HepG2 (cell line): ENCODE measurements at regions not wholly inside any gene's neighbourhood (a gene's known extent, or its start where the extent isn't known, plus 50 kb on each side); places are given as distances from the start of the nearest gene placed in this dataset.

Experiments
- ATAC-seq: fragments of 200-7000 bp; cut with Tn5 transposase; 3 replicates; pipeline ENCODE4 v1.9.1; 2020; ENCODE audit warnings: mild to moderate bottlenecking, moderate library complexity
- BruUV-seq: library from RNA; stranded (reverse); fragments of 400-500 nt; replicated peaks from 2 replicates; lab custom pipeline; 2021; lab: Mats Ljungman, UMichigan
- CTCF ChIA-PET: fragments of 300-600 bp; formaldehyde crosslinking; extraction: SDS; loops from one replicate; lab custom pipeline; 2021; ENCODE audit warnings: low total read pairs, inconsistent platforms, low intra/inter-chr PET ratio; lab: Yijun Ruan, JAX
- POLR2A ChIA-PET: fragments of 350-600 bp; sonication (Branson Sonifier 250); formaldehyde crosslinking; loops from one replicate; lab custom pipeline; 2020; ENCODE audit warnings: antibody characterized with exemption, inconsistent platforms; lab: Yijun Ruan, JAX
- DNase-seq: peaks from one replicate; pipeline ENCODE4 v3.0.0-alpha.2; 2015; ENCODE audit warnings: low spot score
- FAIRE-seq: peaks from 3 replicates; lab custom pipeline; 2011; peaks lifted over from hg19 to GRCh38; lab: Jason Lieb, UNC
- H2AFZ ChIP-seq: one replicate; pipeline ENCODE4 v1.6.1; 2011; ENCODE audit warnings: low read length, inconsistent platforms
- H3K27ac ChIP-seq: fragments of 300-600 bp; 3 replicates; pipeline ENCODE4 v1.8.0; 2011; ENCODE audit warnings: mixed run types, mild to moderate bottlenecking, mixed read lengths, low read length, inconsistent platforms; ENCODE audit not compliant: insufficient read depth; ENCODE audit errors: extremely low read length
- H3K27me3 ChIP-seq, 2 experiments: fragments of 200-600 bp in 1 of 2; 2 replicates in 1 of 2; 3 replicates in 1 of 2; pipeline versions ENCODE4 v1.6.0 to v1.8.0; 2011; ENCODE audit warnings: low read length in 2 of 2, mild to moderate bottlenecking in 2 of 2, moderate library complexity in 2 of 2, inconsistent platforms in 1 of 2; ENCODE audit not compliant: insufficient read depth in 2 of 2, control insufficient read depth in 1 of 2
- H3K36me3 ChIP-seq, 2 experiments: fragments of 200-600 bp in 1 of 2; replicated peaks in 1 of 2; 2 replicates in 1 of 2; 3 replicates in 1 of 2; pipeline versions ENCODE4 v1.5.1 to v1.8.0; 2011; ENCODE audit warnings: low read length in 2 of 2, inconsistent platforms in 1 of 2; ENCODE audit not compliant: insufficient read depth in 2 of 2, control insufficient read depth in 1 of 2
- H3K4me1 ChIP-seq: 2 replicates; pipeline ENCODE4 v1.5.1; 2012; ENCODE audit warnings: low read length, inconsistent platforms; ENCODE audit not compliant: insufficient read depth
- H3K4me2 ChIP-seq: 2 replicates; pipeline ENCODE4 v1.6.0; 2011; ENCODE audit warnings: low read depth, low read length, inconsistent platforms
- H3K4me3 ChIP-seq, 3 experiments: fragments of 200-600 bp in 1 of 3; sonication (generic), shearing (Covaris generic) in 1 of 3; replicated peaks in 1 of 3; 2 replicates each; pipeline ENCODE4 v1.5.1; 2011 to 2016; ENCODE audit warnings: low read length in 3 of 3, inconsistent platforms in 2 of 3, low read depth in 2 of 3, mild to moderate bottlenecking in 2 of 3, control low read depth in 1 of 3, mixed read lengths in 1 of 3; ENCODE audit not compliant: insufficient read depth in 1 of 3
- H3K79me2 ChIP-seq: one replicate; pipeline ENCODE4 v1.6.1; 2011; ENCODE audit warnings: low read length, inconsistent platforms; ENCODE audit not compliant: insufficient read depth
- H3K9ac ChIP-seq: 2 replicates; pipeline ENCODE4 v1.6.0; 2011; ENCODE audit warnings: mild to moderate bottlenecking, low read depth, low read length, inconsistent platforms; ENCODE audit not compliant: insufficient read depth
- H3K9me3 ChIP-seq: 2 replicates; pipeline ENCODE4 v1.5.1; 2012; ENCODE audit warnings: mild to moderate bottlenecking, low read length
- H4K20me1 ChIP-seq: 2 replicates; pipeline ENCODE4 v1.6.0; 2011; ENCODE audit warnings: inconsistent platforms, mild to moderate bottlenecking, low read length, moderate library complexity; ENCODE audit not compliant: insufficient read depth
- CHD4 ChIP-seq: fragments of 200-600 bp; sonication (generic); IDR thresholded peaks from 2 replicates; pipeline ENCODE4 v1.7.0; 2017; ENCODE audit warnings: mild to moderate bottlenecking, low read length, borderline replicate concordance
- CSRNP1 ChIP-seq: sonication (generic); formaldehyde crosslinking; IDR thresholded peaks from 2 replicates; pipeline ENCODE4 v1.8.1; 2023; ENCODE audit warnings: mild to moderate bottlenecking, missing genetic modification reagents
- DPF2 ChIP-seq: sonication (generic); formaldehyde crosslinking; IDR thresholded peaks from 2 replicates; pipeline ENCODE4 v1.4.0; 2020; ENCODE audit warnings: mild to moderate bottlenecking, low read depth, missing genetic modification reagents, borderline replicate concordance
- EZH2 ChIP-seq: conservative IDR thresholded peaks from 2 replicates; pipeline ENCODE4 v1.6.1; 2012; ENCODE audit warnings: mild to moderate bottlenecking, low read depth, low read length, moderate library complexity
- FOXO4 ChIP-seq: sonication (generic); formaldehyde crosslinking; conservative IDR thresholded peaks from 2 replicates; pipeline ENCODE4 v1.8.1; 2023; ENCODE audit warnings: missing genetic modification reagents
- HOMEZ ChIP-seq: IDR thresholded peaks from 2 replicates; pipeline ENCODE4 v1.6.1; 2016; ENCODE audit warnings: low read depth
- MAFG ChIP-seq: sonication (generic); formaldehyde crosslinking; IDR thresholded peaks from 2 replicates; pipeline ENCODE4 v1.5.1; 2020; ENCODE audit warnings: mild to moderate bottlenecking, missing genetic modification reagents
- PHF5A ChIP-seq: IDR thresholded peaks from one replicate; pipeline ENCODE4 v1.6.1; 2018; ENCODE audit warnings: low read depth, missing genetic modification reagents; ENCODE audit not compliant: unreplicated experiment
- ZNF329 ChIP-seq: sonication (generic); formaldehyde crosslinking; IDR thresholded peaks from 2 replicates; pipeline ENCODE4 v1.9.0; 2021; ENCODE audit warnings: low read depth, mild to moderate bottlenecking, missing genetic modification reagents
- ZNF451 ChIP-seq: sonication (generic); formaldehyde crosslinking; IDR thresholded peaks from 2 replicates; pipeline ENCODE4 v1.5.0; 2020; ENCODE audit warnings: mild to moderate bottlenecking, missing genetic modification reagents
- WGBS: methylation state at CpG from one replicate; pipeline ENCODE4 v1.1.6; 2017; ENCODE audit warnings: low lambda C conversion rate; 5-methylcytosine and 5-hydroxymethylcytosine counted together
- in situ Hi-C: cut with HindIII; loops from 2 replicates; pipeline ENCODE4 v1.10.0; 2017; ENCODE audit warnings: low pct_unique_long_range_greater_than_20kb; ENCODE audit not compliant: extremely low pct_ligation_motif_present
- intact Hi-C: fragments of 100-400 bp; cut with micrococcal nuclease; formaldehyde crosslinking; loops from one replicate; pipeline ENCODE4 v1.10.0; 2022; ENCODE audit not compliant: unreplicated experiment
- TF ChIP-seq, protein P1 (sequence below): sonication (generic); formaldehyde crosslinking; IDR thresholded peaks from 2 replicates; pipeline ENCODE4 v1.5.1; 2020; ENCODE audit warnings: missing genetic modification reagents, mild to moderate bottlenecking, borderline replicate concordance

- in situ Hi-C loops: no loop called here
- CTCF ChIA-PET: no interaction called here
- 2% methylated on average over 2 of the region's 2 CpGs for WGBS
- ATAC-seq: no peak
- no peak overlapping the region for H2AFZ ChIP-seq
- H4K20me1 ChIP-seq: no peaks in the 10 kb centered on the region
- H3K4me1 ChIP-seq: no peaks in the 10 kb centered on the region
- H3K79me2 ChIP-seq: no peaks in the 10 kb centered on the region
- no peak for DNase-seq
- FAIRE-seq: no peak
- no peak overlapping the region for H3K27ac ChIP-seq
- H3K9ac ChIP-seq: no peak overlapping the region
- H3K4me2 ChIP-seq: no peak overlapping the region
- POLR2A ChIA-PET: no interaction called here
- peaks cover 90% of the 10 kb centered on the region for H3K9me3 ChIP-seq
- TF ChIP-seq PHF5A (no peak), DPF2 (no peak), FOXO4 (CRISPR knock-in tag) (no peak), ZNF329 (CRISPR knock-in tag) (no peak), EZH2 (no peak), ZNF451 (CRISPR knock-in tag) (no peak), CHD4 (no peak)
- TF ChIP-seq, all 625 proteins: peak for 0
- Histone ChIP-seq H3K27me3 (no peaks in the 10 kb centered on the region), H3K36me3 (no peaks in the 10 kb centered on the region), H3K4me3 (no peak overlapping the region)
- intact Hi-C loops: no loop called here
- BruUV-seq: no TSS peak
Measured at GRCh38 chr9:118652912-118653311, 716.3 kb downstream of the BRINP1 start.

DNA sequence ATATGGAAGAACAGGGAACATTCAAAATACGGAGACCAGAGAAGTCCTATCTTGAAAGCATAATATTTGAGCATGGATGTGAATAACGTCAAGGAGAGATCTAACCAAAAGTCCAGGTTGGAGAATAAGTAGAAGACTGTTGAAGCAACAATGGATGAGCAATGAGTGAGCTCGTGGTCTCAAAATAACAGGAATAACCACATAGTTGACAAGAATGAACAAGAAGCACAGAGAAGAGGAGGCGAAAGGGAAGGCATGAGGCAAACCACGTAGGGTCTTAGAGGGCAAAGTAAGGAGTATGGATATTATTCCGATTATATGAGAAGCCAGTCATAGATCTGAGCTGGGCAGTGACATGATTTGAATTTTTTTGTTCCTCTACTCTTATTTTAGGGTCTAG, 710.2 kb downstream of the BRINP1 start:
- Histone ChIP-seq H3K36me3 (no peaks in the 10 kb centered on the region), H3K9me3 (peaks cover 80% of the 10 kb centered on the region), H3K4me1 (no peaks in the 10 kb centered on the region), H2AFZ (no peak overlapping the region), H3K4me3 (no peak overlapping the region), H3K79me2 (no peaks in the 10 kb centered on the region), H3K9ac (no peak overlapping the region), H3K4me2 (no peak overlapping the region), H4K20me1 (no peaks in the 10 kb centered on the region), H3K27me3 (no peaks in the 10 kb centered on the region), H3K27ac (no peak overlapping the region)
- FAIRE-seq (no peak), ATAC-seq (no peak), DNase-seq (no peak)
- POLR2A ChIA-PET: no interaction called here
- in situ Hi-C loops (no loop called here), intact Hi-C loops (no loop called here)
- no TSS peak for BruUV-seq
- CTCF ChIA-PET: no interaction called here
- WGBS: 2% methylated on average over 6 of the region's 6 CpGs
- TF ChIP-seq HOMEZ (CRISPR knock-in tag) (no peak), CSRNP1 (CRISPR knock-in tag) (no peak), MAFG (CRISPR knock-in tag) (no peak)
- TF ChIP-seq, protein P1, sequence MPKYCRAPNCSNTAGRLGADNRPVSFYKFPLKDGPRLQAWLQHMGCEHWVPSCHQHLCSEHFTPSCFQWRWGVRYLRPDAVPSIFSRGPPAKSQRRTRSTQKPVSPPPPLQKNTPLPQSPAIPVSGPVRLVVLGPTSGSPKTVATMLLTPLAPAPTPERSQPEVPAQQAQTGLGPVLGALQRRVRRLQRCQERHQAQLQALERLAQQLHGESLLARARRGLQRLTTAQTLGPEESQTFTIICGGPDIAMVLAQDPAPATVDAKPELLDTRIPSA (CRISPR knock-in tag): no peak
